H1 (cell line): ENCODE measurements at regions not wholly inside any gene's neighbourhood (a gene's known extent, or its start where the extent isn't known, plus 50 kb on each side); places are given as distances from the start of the nearest gene placed in this dataset.
A peak's percentile ranks its signal among the peaks of the same experiment; 100 is the strongest.

Source experiments
- CTCF ChIA-PET: fragments of 300-600 bp; sonication (Branson Sonifier 250); formaldehyde crosslinking; loops from one replicate; lab custom pipeline; 2021; ENCODE audit not compliant: partially characterized antibody; lab: Charles Lee
- POLR2A ChIA-PET: fragments of 300-600 bp; sonication (Branson Sonifier 250); formaldehyde crosslinking; loops from one replicate; lab custom pipeline; 2021; ENCODE audit warnings: inconsistent platforms; ENCODE audit not compliant: partially characterized antibody; lab: Charles Lee
- DNase-seq, 2 experiments: peaks; one replicate each; pipeline versions ENCODE4 v3.0.0 to v3.0.0-alpha.2; 2010 to 2022; ENCODE audit warnings: low spot score in 2 of 2, low read depth in 1 of 2, mixed read lengths in 1 of 2
- FAIRE-seq: peaks from 2 replicates; lab custom pipeline; 2011; peaks lifted over from hg19 to GRCh38; lab: Jason Lieb, UNC
- H2AFZ ChIP-seq: 2 replicates; pipeline ENCODE4 v1.8.1; 2012; ENCODE audit warnings: low read length, inconsistent platforms
- H2AK5ac ChIP-seq: 2 replicates; pipeline ENCODE4 v1.6.1; 2013; ENCODE audit warnings: low read depth, low read length
- H2BK120ac ChIP-seq: replicated peaks from 2 replicates; pipeline ENCODE3; 2013; ENCODE audit warnings: low read depth, low read length, inconsistent platforms
- H2BK12ac ChIP-seq: 2 replicates; pipeline ENCODE4 v1.6.1; 2013; ENCODE audit warnings: low read depth, low read length
- H2BK15ac ChIP-seq: 2 replicates; pipeline ENCODE4 v1.6.1; 2013; ENCODE audit warnings: low read length
- H2BK20ac ChIP-seq: 2 replicates; pipeline ENCODE4 v1.6.1; 2013; ENCODE audit warnings: low read length
- H2BK5ac ChIP-seq: 2 replicates; pipeline ENCODE4 v1.6.1; 2013; ENCODE audit warnings: low read depth, low read length
- H3K14ac ChIP-seq: 2 replicates; pipeline ENCODE4 v1.6.1; 2013; ENCODE audit warnings: inconsistent platforms; ENCODE audit not compliant: insufficient read length
- H3K18ac ChIP-seq: 2 replicates; pipeline ENCODE4 v1.6.1; 2013; ENCODE audit warnings: low read length; ENCODE audit errors: extremely low read depth
- H3K23ac ChIP-seq: 2 replicates; pipeline ENCODE4 v1.6.1; 2013; ENCODE audit warnings: inconsistent platforms; ENCODE audit not compliant: insufficient read length
- H3K23me2 ChIP-seq: 2 replicates; pipeline ENCODE4 v1.6.1; 2013; ENCODE audit warnings: low read depth, low read length
- H3K27ac ChIP-seq: 2 replicates; pipeline ENCODE4 v1.6.1; 2011; ENCODE audit warnings: low read depth, low read length, inconsistent platforms
- H3K27me3 ChIP-seq, 4 experiments: replicated peaks in 1 of 4; 1 replicate in 1 of 4; 2 replicates in 3 of 4; pipeline versions ENCODE4 v1.6.1 to v1.8.1; 2011 to 2013; ENCODE audit warnings: low read length in 3 of 4, mild to moderate bottlenecking in 3 of 4, inconsistent platforms in 2 of 4, mixed read lengths in 2 of 4, moderate library complexity in 1 of 4; ENCODE audit not compliant: control insufficient read depth in 3 of 4, insufficient read depth in 3 of 4; ENCODE audit errors: extremely low read depth in 1 of 4
- H3K36me3 ChIP-seq, 4 experiments: 2 replicates each; pipeline versions ENCODE4 v1.6.1 to v1.8.1; 2011 to 2013; ENCODE audit warnings: mild to moderate bottlenecking in 4 of 4, low read length in 3 of 4, moderate library complexity in 2 of 4, control low read depth in 1 of 4, inconsistent platforms in 1 of 4; ENCODE audit not compliant: insufficient read depth in 4 of 4, control insufficient read depth in 2 of 4
- H3K4ac ChIP-seq: replicated peaks from 2 replicates; pipeline ENCODE3; 2013; ENCODE audit warnings: low read length, low read depth, mixed read lengths, inconsistent platforms; ENCODE audit not compliant: insufficient read length
- H3K4me1 ChIP-seq, 4 experiments: replicated peaks in 1 of 4; 1 replicate in 1 of 4; 2 replicates in 3 of 4; pipeline versions ENCODE4 v1.6.1 to v1.8.1; 2011 to 2013; ENCODE audit warnings: low read length in 3 of 4, inconsistent platforms in 2 of 4, mixed read lengths in 1 of 4; ENCODE audit not compliant: insufficient read depth in 4 of 4, control insufficient read depth in 3 of 4
- H3K4me2 ChIP-seq, 2 experiments: 2 replicates each; pipeline versions ENCODE4 v1.6.1 to v1.8.1; 2011 to 2013; ENCODE audit warnings: low read depth in 2 of 2, low read length in 2 of 2, control low read depth in 1 of 2, inconsistent platforms in 1 of 2, mild to moderate bottlenecking in 1 of 2; ENCODE audit not compliant: insufficient read depth in 1 of 2
- H3K4me3 ChIP-seq, 4 experiments: fragments of 200-600, 300-600 bp in 1 of 4; sonication (generic), shearing (Covaris generic), sonication (Bioruptor Twin) in 1 of 4; 2 replicates each; pipeline versions ENCODE4 v1.5.1 to v1.8.1; 2011 to 2016; ENCODE audit warnings: low read length in 4 of 4, low read depth in 3 of 4, control low read depth in 2 of 4, inconsistent platforms in 2 of 4, mild to moderate bottlenecking in 2 of 4, mixed read lengths in 1 of 4, moderate library complexity in 1 of 4; ENCODE audit not compliant: insufficient read depth in 2 of 4; ENCODE audit errors: extremely low read depth in 1 of 4
- H3K56ac ChIP-seq: replicated peaks from 2 replicates; pipeline ENCODE3; 2013; ENCODE audit warnings: low read depth, mild to moderate bottlenecking, mixed read lengths, low read length, inconsistent platforms; ENCODE audit not compliant: insufficient read length
- H3K79me1 ChIP-seq: 2 replicates; pipeline ENCODE4 v1.6.1; 2013; ENCODE audit warnings: low read depth, low read length, control low read depth
- H3K79me2 ChIP-seq, 2 experiments: 2 replicates each; pipeline versions ENCODE4 v1.6.1 to v1.8.1; 2012 to 2013; ENCODE audit warnings: low read length in 2 of 2, mild to moderate bottlenecking in 2 of 2, inconsistent platforms in 1 of 2; ENCODE audit not compliant: insufficient read depth in 2 of 2, control insufficient read depth in 1 of 2
- H3K9ac ChIP-seq, 4 experiments: replicated peaks in 1 of 4; 1 replicate in 1 of 4; 2 replicates in 3 of 4; pipeline versions ENCODE4 v1.6.1 to v1.8.1; 2011 to 2013; ENCODE audit warnings: low read depth in 3 of 4, low read length in 3 of 4, control low read depth in 2 of 4, mild to moderate bottlenecking in 2 of 4, moderate library complexity in 2 of 4, inconsistent platforms in 1 of 4; ENCODE audit errors: extremely low read depth in 1 of 4
- H3K9me3 ChIP-seq, 2 experiments: 2 replicates each; pipeline versions ENCODE4 v1.6.1 to v1.8.1; 2012 to 2013; ENCODE audit warnings: mild to moderate bottlenecking in 2 of 2, moderate library complexity in 2 of 2, control low read depth in 1 of 2, inconsistent platforms in 1 of 2, low read depth in 1 of 2, low read length in 1 of 2, mixed read lengths in 1 of 2; ENCODE audit not compliant: insufficient read depth in 2 of 2
- H4K20me1 ChIP-seq, 2 experiments: replicated peaks in 1 of 2; 2 replicates each; pipeline versions ENCODE3 to v1.8.1; 2011 to 2013; ENCODE audit warnings: inconsistent platforms in 2 of 2, low read length in 2 of 2, mild to moderate bottlenecking in 1 of 2; ENCODE audit not compliant: insufficient read depth in 2 of 2, control insufficient read depth in 1 of 2
- H4K5ac ChIP-seq: 2 replicates; pipeline ENCODE4 v1.6.1; 2013; ENCODE audit warnings: low read length, low read depth, mixed read lengths, inconsistent platforms; ENCODE audit not compliant: insufficient read length
- H4K8ac ChIP-seq: 2 replicates; pipeline ENCODE4 v1.8.0; 2013; ENCODE audit warnings: mild to moderate bottlenecking, moderate library complexity, low read length, inconsistent platforms; ENCODE audit not compliant: insufficient read depth; ENCODE audit errors: extremely low read depth
- H4K91ac ChIP-seq: replicated peaks from 2 replicates; pipeline ENCODE3; 2013; ENCODE audit warnings: low read length, mixed read lengths, inconsistent platforms; ENCODE audit not compliant: insufficient read length
- CHD1 ChIP-seq: IDR thresholded peaks from 2 replicates; pipeline ENCODE4 v1.6.1; 2012; ENCODE audit warnings: low read depth, low read length, improper control_type of control experiment
- EZH2 ChIP-seq: fragments of 200-600 bp; sonication (generic); IDR thresholded peaks from 2 replicates; pipeline ENCODE4 v1.7.1; 2012; ENCODE audit warnings: low read depth, mild to moderate bottlenecking, moderate library complexity, low read length, inconsistent platforms; ENCODE audit not compliant: severe bottlenecking
- GTF2F1 ChIP-seq: IDR thresholded peaks from 2 replicates; pipeline ENCODE4 v1.6.1; 2012; ENCODE audit warnings: low read depth, low read length, improper control_type of control experiment, borderline replicate concordance
- HDAC6 ChIP-seq: IDR thresholded peaks from one replicate; pipeline ENCODE4 v1.7.1; 2012; ENCODE audit warnings: low read depth, mild to moderate bottlenecking, inconsistent platforms, low read length, moderate library complexity
- PHF8 ChIP-seq: fragments of 200-600 bp; sonication (generic); conservative IDR thresholded peaks from 2 replicates; pipeline ENCODE4 v1.7.1; 2012; ENCODE audit warnings: low read depth, mild to moderate bottlenecking, inconsistent platforms, low read length, moderate library complexity
- RBBP5 ChIP-seq: IDR thresholded peaks from 2 replicates; pipeline ENCODE4 v1.7.1; 2012; ENCODE audit warnings: low read depth, mild to moderate bottlenecking, inconsistent platforms, low read length, moderate library complexity, borderline replicate concordance
- SUZ12 ChIP-seq: fragments of 200-600 bp; sonication (generic); IDR thresholded peaks from 2 replicates; pipeline ENCODE4 v1.6.1; 2012; ENCODE audit warnings: mild to moderate bottlenecking, inconsistent platforms, low read length, moderate library complexity, mixed read lengths
- TAF7 ChIP-seq: optimal IDR thresholded peaks from 2 replicates; pipeline ENCODE3; 2011; ENCODE audit warnings: low read depth, mild to moderate bottlenecking, inconsistent platforms, low read length, moderate library complexity, borderline replicate concordance
- WGBS, 2 experiments: shearing (Covaris generic) in 1 of 2; methylation state at CpG; one replicate each; pipeline versions ENCODE4 v1.1.6 to v1.1.7; 2013 to 2015; ENCODE audit warnings: low lambda C conversion rate in 2 of 2, mixed read lengths in 2 of 2, inconsistent platforms in 1 of 2, low coverage in 1 of 2, missing lambda C conversion rate in 1 of 2; ENCODE audit not compliant: insufficient replicate concordance in 2 of 2, insufficient coverage in 1 of 2, insufficient read length in 1 of 2; ENCODE audit errors: extremely low coverage in 1 of 2, missing lambda C conversion rate in 1 of 2; 5-methylcytosine and 5-hydroxymethylcytosine counted together
- TF ChIP-seq, protein P1 (sequence below): IDR thresholded peaks from 2 replicates; pipeline ENCODE4 v1.6.1; 2012; ENCODE audit warnings: inconsistent platforms

DNA sequence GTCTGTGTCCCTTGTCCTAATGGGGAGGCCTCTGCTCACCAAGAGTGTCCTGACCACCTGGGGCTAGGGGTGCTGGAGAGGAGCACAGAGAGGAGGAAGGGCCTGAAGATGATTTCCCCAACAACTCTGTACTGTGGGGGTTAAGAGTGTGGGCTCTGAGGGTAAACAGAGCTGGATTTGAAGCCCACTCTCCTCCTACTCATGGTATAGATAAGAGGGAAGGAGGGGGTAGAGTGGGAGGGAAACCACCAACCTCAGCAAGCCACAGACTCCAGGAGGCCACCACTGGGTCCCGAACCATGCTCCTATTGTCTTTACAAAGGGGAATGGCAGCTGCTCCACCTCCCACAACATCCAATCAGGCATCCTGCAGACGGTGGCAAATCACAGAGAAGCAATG is 103.6 kb upstream of the RNU6-1 start:
- POLR2A ChIA-PET, result interaction anchor here (1.2 kb wide), 1 partner anchor 13 kb away, joined by 3 read pairs; no protein-coding TSS in a partner anchor
- 0 out of 2 replicates have a peak overlapping the region, but pooled peaks have one; percentile 23 for H4K8ac ChIP-seq
- no peak overlapping the region for H2AK5ac ChIP-seq
- no peak overlapping the region for H2BK20ac ChIP-seq
- no peak overlapping the region for H4K5ac ChIP-seq
- TF ChIP-seq PHF8, result no peak
- no peak for TF ChIP-seq GTF2F1
- no peak for TF ChIP-seq TAF7
- TF ChIP-seq, protein P1, sequence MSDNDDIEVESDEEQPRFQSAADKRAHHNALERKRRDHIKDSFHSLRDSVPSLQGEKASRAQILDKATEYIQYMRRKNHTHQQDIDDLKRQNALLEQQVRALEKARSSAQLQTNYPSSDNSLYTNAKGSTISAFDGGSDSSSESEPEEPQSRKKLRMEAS, result no peak
- TF ChIP-seq HDAC6, result no peak
- no peak for TF ChIP-seq RBBP5
- no peak for TF ChIP-seq SUZ12
- TF ChIP-seq EZH2, result no peak
- no peak for TF ChIP-seq CHD1
- H2BK5ac ChIP-seq, result peak overlapping the region; percentile 44; the same call in 1 of the 2 replicates
- no peak overlapping the region for H2AFZ ChIP-seq
- no peak overlapping the region for H3K23ac ChIP-seq
- H3K79me1 ChIP-seq, result no peaks in the 10 kb centered on the region
- H3K4me2 ChIP-seq, result no peak overlapping the region
- H3K4me3 ChIP-seq, result no peak overlapping the region
- DNase-seq (no peak), FAIRE-seq (no peak)
- no peak overlapping the region for H2BK120ac ChIP-seq
- H4K91ac ChIP-seq, result no peak overlapping the region
- H3K18ac ChIP-seq, result no peak overlapping the region
- 0 out of 2 replicates have a peak overlapping the region, but pooled peaks have one; percentile 66 for H2BK15ac ChIP-seq
- no peak overlapping the region for H3K27ac ChIP-seq
- no peaks in the 10 kb centered on the region for H3K23me2 ChIP-seq
- H3K79me2 ChIP-seq, result no peaks in the 10 kb centered on the region
- no peaks in the 10 kb centered on the region for H3K27me3 ChIP-seq
- H3K36me3 ChIP-seq, result no peaks in the 10 kb centered on the region
- H3K9me3 ChIP-seq, result no peaks in the 10 kb centered on the region
- H3K4ac ChIP-seq, result no peak overlapping the region
- H4K20me1 ChIP-seq, result no peaks in the 10 kb centered on the region
- H3K9ac ChIP-seq, result no peak overlapping the region
- peak overlapping the region; percentile 68; the same call in 1 of the 2 replicates for H2BK12ac ChIP-seq
- CTCF ChIA-PET, result interaction anchor here (1.0 kb wide), 1 partner anchor 11 kb away, joined by 4 read pairs; no protein-coding TSS in a partner anchor
- WGBS, 2 experiments, result 83% methylated on average over 2 of the region's 2 CpGs; no CpG with 5 or more reads in 1 of the 2 experiments
- H3K4me1 ChIP-seq, result peaks cover 6 to 12% (median 8%) of the 10 kb centered on the region in 4 experiments; a peak in 4 of 7 replicates
- no peak overlapping the region for H3K56ac ChIP-seq
- H3K14ac ChIP-seq, result no peak overlapping the region
